ENCODE measurements at regions not wholly inside any gene's neighbourhood (a gene's known extent, or its start where the extent isn't known, plus 50 kb on each side); places are given as distances from the start of the nearest gene placed in this dataset.
"Not testable (repeated sequence)": the region's sequence is repeated elsewhere in the genome, so short reads cannot be mapped to it uniquely, and the experiment has no call there.

DNA sequence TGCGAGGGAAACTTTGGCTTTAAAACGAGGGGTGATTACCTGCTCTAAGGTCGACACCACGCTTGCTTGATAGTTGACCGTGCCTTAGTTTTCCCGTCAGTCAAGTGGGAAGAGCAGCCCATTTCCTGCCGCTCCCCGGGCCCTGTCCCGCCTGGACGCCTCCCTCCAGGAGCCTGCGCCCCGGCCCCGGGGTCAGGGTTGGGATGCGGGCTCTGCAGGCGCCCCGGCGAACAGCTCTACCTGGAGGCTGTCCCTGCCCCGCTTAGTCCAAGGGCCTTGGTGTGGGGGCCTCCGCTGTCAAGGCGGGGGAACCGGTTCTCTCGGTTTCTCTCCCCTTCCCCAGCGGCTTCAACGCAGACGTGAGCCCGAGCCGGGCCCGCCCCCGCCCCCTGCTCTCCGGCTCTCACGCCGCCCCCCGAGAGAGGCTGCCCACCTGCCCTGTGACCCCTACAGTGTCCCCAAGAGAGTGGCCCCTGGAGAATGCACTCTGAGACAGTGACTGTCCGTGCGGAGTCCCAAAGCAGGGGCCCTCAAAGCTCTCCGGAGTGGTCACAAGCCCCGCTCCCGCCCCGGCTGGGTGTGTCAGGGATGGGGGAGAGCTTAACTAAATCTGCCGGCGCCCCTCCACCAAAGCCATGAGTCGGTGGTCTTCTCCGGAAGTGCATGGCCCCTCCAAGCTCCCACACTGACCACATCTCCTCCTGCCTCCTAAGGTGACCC, 117.4 kb upstream of the SMURF2 start:
- FAIRE-seq: no peak
- 0 out of 2 replicates have a peak, but pooled peaks have one; percentile 37 for TF ChIP-seq ZNF629 (CRISPR knock-in tag; conservative IDR thresholded peaks at IDR 0.05)
- no peak for TF ChIP-seq ZNF639 (CRISPR knock-in tag; conservative IDR thresholded peaks at IDR 0.05)
- no peak for TF ChIP-seq KIAA2018 (CRISPR knock-in tag; IDR thresholded peaks at IDR 0.05; ENCODE audit: borderline replicate concordance)
- TF ChIP-seq E2F1 (CRISPR knock-in tag; IDR thresholded peaks at IDR 0.05): no peak

DNA sequence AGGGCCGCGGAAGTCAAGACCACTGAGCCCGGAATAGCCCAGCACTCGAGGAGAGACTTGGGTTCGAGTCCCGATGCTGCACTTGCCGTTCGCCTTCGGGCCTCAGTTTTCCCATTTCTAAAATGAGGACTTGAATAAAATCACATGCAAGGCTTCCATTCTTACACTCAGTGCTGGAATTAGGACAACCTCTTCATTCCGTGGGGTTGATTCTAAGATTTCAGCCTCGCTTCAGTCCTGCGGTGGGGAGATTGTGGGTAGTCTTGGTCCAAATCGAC, 116.9 kb upstream of the SMURF2 start:
- H3K9ac ChIP-seq (ENCODE audit: insufficient read depth, low read depth, low read length); H2AFZ ChIP-seq (ENCODE audit: low read length); H4K20me1 ChIP-seq (ENCODE audit: insufficient read depth, low read length); H3K4me2 ChIP-seq (ENCODE audit: low read depth, low read length); FAIRE-seq; DNase-seq (ENCODE audit: low spot score); H3K79me2 ChIP-seq (ENCODE audit: insufficient read depth, low read length); H3K9me3 ChIP-seq (ENCODE audit: low read length); in situ Hi-C loops (cut with HindIII; ENCODE audit: extremely low pct_ligation_motif_present, low pct_unique_long_range_greater_than_20kb); ATAC-seq; H3K36me3 ChIP-seq (replicated peaks in 1 of 2; ENCODE audit: control insufficient read depth in 1 of 2, insufficient read depth in 2 of 2, low read length in 2 of 2); intact Hi-C loops (cut with micrococcal nuclease; ENCODE audit: unreplicated experiment); CTCF ChIA-PET (ENCODE audit: low intra/inter-chr PET ratio, low total read pairs); H3K27ac ChIP-seq (ENCODE audit: extremely low read length, insufficient read depth, low read length); POLR2A ChIA-PET; H3K27me3 ChIP-seq (ENCODE audit: control insufficient read depth in 1 of 2, insufficient read depth in 2 of 2, low read length in 2 of 2); BruUV-seq (replicated peaks); H3K4me3 ChIP-seq (replicated peaks in 1 of 3; ENCODE audit: insufficient read depth in 1 of 3, low read depth in 2 of 3, low read length in 3 of 3): not testable (repeated sequence)
- H3K4me1 ChIP-seq (ENCODE audit: insufficient read depth, low read length): peaks cover 37% of the 10 kb centered on the region
- WGBS (ENCODE audit: low lambda C conversion rate): 95% methylated on average over 13 of the region's 13 CpGs

More for the DNA sequence above, 117.4 kb upstream of the SMURF2 start:
- Histone ChIP-seq H3K79me2 (ENCODE audit: insufficient read depth, low read length) (no peaks in the 10 kb centered on the region), H3K27me3 (ENCODE audit: control insufficient read depth in 1 of 2, insufficient read depth in 2 of 2, low read length in 2 of 2) (no peaks in the 10 kb centered on the region), H3K36me3 (replicated peaks in 1 of 2; ENCODE audit: control insufficient read depth in 1 of 2, insufficient read depth in 2 of 2, low read length in 2 of 2) (no peaks in the 10 kb centered on the region; a peak in 1 of 5 replicates), H3K4me3 (replicated peaks in 1 of 3; ENCODE audit: insufficient read depth in 1 of 3, low read depth in 2 of 3, low read length in 3 of 3) (no peak overlapping the region), H3K4me1 (ENCODE audit: insufficient read depth, low read length) (peaks cover 34% of the 10 kb centered on the region), H2AFZ (ENCODE audit: low read length) (no peak overlapping the region), H3K4me2 (ENCODE audit: low read depth, low read length) (no peak overlapping the region), H4K20me1 (ENCODE audit: insufficient read depth, low read length) (no peaks in the 10 kb centered on the region), H3K27ac (ENCODE audit: extremely low read length, insufficient read depth, low read length) (no peak overlapping the region), H3K9ac (ENCODE audit: insufficient read depth, low read depth, low read length) (no peak overlapping the region), H3K9me3 (ENCODE audit: low read length) (no peaks in the 10 kb centered on the region)
- intact Hi-C loops (cut with micrococcal nuclease; ENCODE audit: unreplicated experiment) (no loop called here), in situ Hi-C loops (cut with HindIII; ENCODE audit: extremely low pct_ligation_motif_present, low pct_unique_long_range_greater_than_20kb) (no loop called here)
- no TSS peak for BruUV-seq (replicated peaks)
- WGBS (ENCODE audit: low lambda C conversion rate): 95% methylated on average over 39 of the region's 43 CpGs
- no peak for ATAC-seq
- POLR2A ChIA-PET: no interaction called here
- DNase-seq (ENCODE audit: low spot score): no peak
- CTCF ChIA-PET (ENCODE audit: low intra/inter-chr PET ratio, low total read pairs): no interaction called here

All from HepG2 (cell line).